ELF-1 (cell line): ENCODE measurements at regions not wholly inside any gene's neighbourhood (a gene's known extent, or its start where the extent isn't known, plus 50 kb on each side); places are given as distances from the start of the nearest gene placed in this dataset.
A peak's percentile ranks its signal among the peaks of the same experiment; 100 is the strongest.

Experiments
- DNase-seq: peaks from one replicate; pipeline ENCODE4 v3.0.0-alpha.2; 2016; ENCODE audit warnings: low read depth, low spot score

DNA sequence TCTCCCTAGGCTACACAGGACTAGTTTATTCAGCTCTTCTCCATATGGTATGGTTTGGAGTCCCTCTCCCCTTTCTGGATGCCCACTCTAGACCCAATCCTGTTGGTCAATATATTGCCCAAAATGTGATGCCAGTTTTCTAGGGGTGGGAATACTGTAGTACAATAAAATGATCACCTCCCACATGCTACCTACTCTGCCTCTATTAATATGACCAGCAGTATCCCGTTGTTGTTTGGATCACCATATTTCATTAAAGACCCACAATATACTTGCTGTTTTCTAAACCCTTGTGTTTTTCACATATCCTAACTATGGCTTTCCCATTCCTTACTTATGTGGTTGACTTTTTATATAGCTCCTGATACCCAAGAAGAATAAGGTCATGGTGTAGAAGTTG, 95.9 kb upstream of the IGSF21 start:
- DNase-seq, result no peak

DNA sequence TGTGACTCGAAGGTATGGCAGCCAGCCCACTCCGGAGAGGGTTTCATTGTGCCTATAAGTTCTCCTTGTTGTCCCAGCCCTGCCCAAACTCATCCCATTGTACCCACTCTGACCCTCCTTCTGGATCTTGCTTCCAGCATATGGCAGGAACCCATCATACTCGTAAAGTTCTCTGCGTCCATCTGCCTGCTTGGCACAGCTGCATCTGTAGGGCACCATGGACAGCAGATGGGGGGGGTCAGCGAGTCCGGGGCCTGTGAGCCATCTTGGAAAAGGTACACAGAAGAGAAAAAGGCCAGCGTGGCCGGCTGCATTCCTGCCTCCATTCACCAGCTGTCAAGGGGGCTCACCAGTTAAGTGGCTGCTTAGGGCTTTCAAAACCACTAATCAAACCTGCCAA, 94.9 kb upstream of the IGSF21 start:
- DNase-seq, result peak; percentile 8

DNA sequence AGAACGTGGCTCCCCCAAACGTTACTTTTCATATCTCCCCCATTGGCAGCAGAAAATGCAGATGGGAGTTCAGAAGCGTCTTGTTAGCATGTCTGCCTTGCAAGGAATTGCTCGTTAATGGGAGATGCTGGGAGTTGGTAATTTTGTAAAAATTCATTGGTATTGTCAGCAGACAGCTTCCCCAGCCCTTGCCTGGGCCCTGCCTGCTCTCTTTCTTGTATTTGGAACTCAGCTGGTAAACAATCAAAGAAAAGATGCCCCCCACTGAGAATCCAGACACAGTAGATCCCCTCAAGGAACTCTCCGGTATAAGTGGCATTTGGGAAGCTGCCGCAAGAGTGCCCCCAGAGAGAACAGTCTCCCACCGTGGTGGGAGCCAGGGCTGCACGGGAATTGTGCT, 94.4 kb upstream of the IGSF21 start:
- DNase-seq, result no peak

DNA sequence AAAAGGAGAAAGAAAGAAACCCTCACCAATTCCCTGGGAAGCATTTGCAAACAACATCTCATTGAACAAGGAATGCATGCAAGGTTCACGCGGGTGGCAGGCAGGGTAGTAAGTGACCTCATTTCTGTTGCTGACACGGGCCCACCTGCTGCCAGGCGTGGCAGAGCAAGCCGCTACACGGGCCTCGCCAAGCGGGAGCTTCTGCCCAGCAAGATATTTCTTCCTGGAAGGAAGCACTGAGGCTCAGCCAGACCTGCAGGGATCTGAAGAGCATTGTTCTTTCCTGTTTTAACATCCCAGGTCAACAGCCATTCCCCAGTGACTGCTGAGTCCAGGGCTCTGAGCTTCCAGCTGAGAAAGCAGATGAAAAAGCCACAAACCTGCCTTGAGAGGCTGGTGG, 91.9 kb upstream of the IGSF21 start:
- DNase-seq, result no peak

DNA sequence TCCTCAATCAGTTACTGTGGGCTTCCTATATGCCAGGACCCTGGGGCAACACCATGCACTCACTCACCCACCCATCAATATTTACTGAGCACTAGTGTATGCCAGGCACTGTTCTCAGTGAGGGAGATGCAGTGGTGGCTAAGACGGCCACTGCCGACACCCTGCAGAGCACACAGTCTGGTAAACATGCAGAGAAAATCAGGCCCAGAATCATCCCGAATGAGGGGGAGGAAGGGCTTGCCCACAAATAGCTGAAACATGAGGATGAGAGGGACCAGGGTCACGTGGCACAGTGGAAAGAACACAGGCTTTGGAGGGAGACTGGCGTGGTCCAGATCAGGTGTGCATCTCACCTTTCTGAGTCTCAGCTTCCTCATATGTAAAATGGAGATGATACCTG, 89.2 kb upstream of the IGSF21 start:
- DNase-seq, result no peak

DNA sequence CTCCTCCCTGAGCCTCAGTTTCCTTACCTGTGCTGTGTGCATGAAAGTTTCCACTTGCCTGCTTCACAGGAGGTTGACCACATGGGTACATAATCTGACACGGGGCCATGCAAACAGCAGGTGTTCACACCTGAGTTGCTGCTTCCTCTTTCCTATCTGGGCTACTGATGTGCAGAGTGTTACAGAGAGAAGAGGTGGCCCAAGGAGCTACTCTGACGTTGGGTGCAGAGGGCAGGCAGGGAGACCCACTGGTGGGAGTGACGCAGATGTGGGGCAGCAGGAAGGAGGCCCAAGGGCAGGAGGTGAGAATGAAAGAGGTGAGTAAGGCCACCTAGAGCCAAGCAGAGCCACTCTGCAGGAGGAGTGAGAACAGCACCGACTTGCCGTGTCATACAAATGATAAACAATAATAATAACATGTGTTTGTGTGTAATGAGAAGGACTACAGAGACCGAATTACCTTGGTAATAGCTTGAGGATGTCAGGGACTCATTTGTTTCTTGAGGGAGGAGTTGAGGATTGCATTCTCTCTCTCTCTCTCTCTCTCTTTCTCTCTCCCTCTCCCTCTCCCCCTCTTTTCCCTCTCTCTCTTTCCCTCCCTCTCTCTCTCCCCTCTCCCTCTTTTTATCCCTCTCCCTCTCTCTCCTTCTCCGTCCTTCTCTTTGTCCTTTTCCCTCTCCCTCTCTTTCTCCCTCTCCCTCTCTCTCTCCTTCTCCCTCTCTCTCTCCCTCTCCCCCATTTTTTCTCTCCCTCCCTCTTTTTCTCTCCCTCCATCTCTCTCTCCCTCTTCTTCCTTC, 87.4 kb upstream of the IGSF21 start:
- DNase-seq, result no peak

DNA sequence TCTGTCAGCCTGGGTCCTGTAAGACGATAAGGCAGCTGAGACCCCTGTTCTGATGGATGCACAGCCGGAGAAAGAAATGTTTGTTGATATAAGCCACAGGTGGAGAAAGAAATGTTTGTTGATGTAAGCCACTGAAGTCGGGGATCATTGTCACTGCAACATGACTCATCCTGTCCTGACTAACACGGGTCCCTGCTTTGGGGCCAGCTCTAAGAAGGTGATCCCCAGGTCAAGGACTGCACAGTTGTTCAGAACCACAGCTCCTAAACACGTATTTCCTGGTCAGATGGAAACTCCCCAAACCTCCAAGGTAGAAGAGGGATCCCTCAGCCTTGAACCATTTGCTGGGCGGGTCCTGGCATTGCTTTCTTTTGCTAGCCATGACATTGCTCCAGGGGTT, 86.4 kb upstream of the IGSF21 start:
- DNase-seq, result no peak

DNA sequence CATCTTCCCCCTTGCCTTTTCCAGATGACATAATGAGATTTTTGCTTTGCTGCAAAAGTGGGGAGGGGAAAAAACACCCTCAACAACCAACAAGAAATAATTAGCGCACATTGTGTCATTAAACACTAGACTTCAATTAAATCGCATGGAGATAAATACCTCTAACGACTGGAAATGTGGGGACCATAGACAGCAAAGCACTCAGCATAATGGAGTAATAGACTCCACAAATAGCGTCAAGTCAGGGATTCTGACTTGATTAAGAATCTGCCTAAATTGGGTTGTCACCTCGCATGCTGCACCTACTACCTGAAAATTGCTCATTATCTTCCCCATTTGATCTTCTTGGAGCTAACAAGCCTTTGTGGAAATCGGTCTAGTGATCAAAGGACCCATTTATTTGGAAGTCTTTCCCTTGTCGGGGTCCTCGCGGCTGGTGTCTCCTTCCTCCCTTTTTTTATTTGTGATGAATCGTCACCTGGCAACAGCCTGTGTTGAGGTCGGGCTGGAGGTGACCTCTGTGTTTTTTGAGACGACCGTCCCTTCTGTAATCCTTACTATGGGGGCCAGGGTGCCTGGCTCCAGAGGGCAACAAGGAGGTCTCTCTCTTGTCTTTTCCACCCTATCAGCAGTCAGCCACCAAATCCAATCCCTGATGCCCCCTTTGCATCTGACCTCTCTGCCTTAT, 75.3 kb upstream of the IGSF21 start:
- no peak for DNase-seq

DNA sequence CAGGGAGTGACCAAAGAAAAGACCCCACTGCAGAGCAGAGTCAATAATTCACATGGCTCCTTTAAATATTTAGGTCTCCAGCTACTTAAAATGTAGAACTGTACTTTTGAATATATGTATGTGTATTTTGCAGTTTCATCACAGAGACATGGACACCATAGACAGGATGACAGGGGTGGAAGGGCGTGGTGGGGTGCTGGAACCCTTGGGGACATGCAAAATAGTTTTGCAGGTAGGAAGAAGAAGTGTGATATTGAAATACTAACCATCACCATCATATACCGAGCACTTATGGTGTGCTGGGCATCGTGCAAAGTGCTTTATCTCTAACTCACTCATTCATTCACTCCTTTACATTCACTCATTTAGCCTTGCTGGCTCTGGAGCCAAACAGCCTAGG, 72.5 kb upstream of the IGSF21 start:
- DNase-seq, result no peak

DNA sequence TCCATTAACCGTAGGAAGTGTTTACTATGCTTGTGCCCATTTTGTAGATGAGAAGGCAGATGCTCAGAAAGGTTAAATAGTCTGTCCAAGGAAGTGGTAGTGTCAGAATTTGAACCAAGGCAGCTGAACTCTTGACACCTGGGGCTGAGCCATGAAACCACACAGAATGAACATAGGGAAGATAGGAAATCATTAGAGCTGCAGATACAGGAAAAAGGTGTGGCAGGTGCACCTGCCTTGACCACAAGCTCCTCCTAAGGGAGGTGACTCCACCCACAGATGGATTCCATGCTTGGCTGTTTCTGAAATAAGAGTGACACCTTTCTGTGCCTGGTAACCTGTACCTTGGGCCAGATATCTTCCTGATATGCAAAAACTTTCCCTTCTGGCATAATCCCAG, 69.9 kb upstream of the IGSF21 start:
- no peak for DNase-seq

DNA sequence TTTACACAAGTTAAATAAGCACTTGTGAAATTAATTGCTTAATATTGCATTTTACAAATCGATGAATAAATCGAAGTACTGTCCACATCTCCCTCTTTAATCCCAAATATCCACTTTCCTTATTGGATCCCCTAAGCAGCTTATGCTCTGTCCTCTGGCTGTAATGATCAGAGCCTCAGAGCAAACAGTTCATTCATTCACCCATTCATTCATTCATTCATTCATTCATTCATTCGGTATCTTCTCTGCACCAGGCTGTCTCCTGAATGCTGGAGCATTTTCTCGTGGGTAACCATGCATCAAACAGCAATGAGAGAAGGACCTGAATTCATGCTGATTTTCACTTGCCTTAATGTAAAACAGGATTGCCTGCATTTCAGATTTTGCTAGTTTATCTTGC, 69.5 kb upstream of the IGSF21 start:
- no peak for DNase-seq

DNA sequence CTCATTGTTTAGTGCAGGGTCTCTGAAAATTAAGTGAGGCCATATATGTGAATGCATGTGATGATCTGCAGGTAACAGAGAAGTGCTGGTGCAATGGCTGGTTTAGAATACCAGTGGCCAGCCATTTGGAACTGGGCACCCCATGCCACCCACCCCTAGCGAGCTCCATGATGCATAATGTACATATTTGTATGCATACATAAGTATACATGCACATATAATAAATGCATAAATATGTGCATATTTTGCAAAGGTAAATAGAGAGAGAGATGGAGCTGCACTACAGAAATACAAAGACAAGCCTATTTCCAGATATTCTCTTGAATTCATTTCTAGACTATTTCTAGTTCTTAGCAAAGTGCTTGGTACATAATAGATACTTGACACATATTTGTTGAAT, 68.5 kb upstream of the IGSF21 start:
- no peak for DNase-seq

DNA sequence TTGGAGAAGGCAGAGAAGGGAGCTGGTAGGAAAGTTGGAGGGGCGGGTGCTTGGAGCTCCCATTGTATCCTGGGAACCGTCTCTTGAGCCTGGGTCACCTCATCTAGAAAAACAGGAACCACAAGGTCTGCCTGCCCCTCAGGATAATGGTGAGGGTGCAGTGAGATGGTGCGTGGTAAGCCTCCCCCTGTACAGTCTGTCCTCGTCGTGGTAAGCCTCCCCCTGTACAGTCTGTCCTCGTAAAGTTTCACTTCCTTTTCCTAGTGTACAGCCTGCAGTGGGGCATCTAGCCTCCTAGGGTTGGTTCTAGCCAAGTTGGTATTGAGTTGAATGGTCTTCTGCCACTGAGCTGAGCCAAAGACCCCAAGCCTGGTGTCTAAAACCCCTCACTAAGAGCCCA, 66.5 kb upstream of the IGSF21 start:
- peak; percentile 27 for DNase-seq

DNA sequence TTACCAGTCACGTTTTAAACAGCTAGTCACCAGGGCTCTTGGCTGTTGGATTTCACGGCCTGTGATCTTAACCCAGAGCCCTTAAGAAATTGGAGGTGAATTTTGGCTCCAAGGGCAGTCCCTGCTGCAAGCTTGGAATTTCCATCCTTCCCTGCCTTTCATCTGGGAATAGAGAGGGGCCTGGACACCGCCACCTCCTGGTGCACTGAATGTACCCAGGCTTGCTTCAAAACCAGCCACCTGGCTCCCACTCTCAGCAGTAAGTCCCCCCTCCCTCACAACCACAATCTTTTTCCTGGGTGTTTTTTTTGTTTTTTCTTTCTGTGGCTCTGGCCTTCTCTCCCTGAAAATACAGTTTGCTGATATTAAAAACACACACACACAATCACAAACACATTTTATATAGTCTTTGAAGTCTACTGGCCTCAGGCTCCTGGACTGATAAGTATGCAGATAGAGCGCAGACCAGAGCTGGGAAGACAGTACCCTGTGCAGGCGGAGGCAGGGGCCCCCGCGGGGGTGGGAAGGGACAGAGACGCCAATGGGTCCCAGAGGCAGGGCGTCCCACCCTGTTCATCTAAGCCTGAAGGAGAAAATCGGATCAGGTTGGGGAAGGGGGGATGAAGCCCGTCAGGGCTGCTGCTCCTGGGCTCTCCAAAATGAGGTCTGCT, 65.8 kb upstream of the IGSF21 start:
- peak; percentile 69 for DNase-seq

DNA sequence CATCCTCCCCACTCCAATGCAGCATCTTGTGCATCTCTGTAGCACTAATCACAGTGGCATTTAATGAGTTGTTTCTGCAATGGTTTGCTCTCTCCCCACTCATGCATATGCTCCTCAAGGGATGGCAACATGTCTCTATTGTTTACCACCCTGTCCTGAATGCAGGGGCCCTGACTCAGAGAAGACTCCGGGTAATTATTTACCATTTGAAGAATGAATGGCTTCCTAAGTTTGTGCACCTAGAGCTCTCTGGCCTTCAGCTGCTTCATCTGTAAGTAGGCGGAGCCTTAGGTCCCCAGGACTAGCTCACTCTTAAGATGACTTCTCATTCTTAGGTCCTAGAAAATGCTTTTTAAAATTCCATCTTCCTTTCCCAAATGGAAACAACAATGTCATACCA, 63.7 kb upstream of the IGSF21 start:
- no peak for DNase-seq

DNA sequence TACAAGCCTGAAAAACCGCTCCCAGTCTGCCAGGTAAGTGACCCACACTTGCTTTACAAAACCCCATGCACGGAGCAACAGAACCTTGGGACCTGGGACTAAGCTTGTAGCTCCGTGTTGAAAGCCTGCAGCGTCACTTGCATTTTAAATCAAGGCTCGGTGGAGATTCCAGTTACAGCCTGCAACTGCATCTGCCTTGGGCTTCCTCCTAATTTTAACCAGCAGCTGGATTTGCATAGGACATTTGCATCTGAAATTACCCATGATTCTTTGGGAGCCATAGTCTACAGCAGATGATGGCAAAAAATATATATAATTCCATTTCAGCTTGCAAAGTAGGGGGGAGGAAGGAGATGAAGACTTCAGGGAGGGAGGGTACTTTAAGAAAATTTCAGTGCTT, 62.4 kb upstream of the IGSF21 start:
- no peak for DNase-seq

DNA sequence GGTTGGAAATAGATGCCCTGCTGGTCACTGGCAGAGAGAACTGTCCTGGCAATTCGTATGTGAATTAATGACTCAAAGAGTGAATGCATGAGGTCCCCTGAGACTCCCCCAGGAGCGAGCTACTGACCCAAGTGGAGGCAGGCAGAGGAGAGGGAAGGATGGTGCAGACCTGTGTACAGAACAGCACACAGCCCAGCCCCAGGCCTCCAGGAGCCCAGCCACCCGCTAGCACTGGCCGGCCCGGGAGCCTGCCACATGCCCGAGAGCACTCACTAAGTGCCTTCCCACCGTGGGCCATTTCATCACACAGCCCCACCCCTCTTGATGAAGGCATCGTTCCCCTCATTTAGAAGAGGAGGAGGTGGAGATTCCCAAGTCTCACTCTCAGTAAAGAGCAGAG, 62.0 kb upstream of the IGSF21 start:
- peak; percentile 60 for DNase-seq

DNA sequence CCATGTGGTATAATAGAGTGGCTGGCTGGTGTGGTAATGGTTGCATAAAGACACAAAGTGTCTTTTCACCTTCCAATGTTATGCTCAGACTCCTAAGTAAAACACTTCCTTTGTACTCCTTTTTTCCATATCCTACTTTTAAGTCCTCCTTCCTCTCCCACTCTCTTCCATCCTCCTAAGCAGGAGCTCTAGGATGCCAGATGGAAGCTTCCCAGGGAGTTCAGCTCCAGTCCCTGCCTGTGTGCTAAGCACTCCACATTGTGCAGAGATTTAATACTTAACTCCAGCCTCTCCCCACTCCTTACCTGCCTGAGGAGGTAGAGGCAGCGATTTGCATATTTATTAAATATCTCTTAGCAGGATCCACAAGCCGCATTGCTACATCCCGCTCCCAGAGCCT, 60.5 kb upstream of the IGSF21 start:
- no peak for DNase-seq

DNA sequence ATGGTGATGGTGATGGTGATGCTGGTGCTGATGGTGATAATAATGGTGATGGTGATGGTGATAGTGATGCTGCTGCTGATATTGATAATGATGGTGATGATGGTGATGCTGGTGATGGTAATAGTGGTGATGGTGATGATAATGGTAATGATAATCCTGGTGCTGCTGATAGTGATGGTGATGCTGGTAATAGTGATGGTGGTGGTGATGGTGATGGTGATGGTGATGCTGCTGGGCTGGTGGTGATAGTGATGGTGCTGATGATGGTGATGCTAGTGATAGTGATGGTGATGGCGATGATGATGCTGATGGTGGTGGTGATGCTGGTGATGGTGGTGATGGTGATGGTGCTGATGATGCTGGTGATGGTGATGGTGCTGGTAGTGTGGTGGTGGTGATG, 58.4 kb upstream of the IGSF21 start:
- no peak for DNase-seq

DNA sequence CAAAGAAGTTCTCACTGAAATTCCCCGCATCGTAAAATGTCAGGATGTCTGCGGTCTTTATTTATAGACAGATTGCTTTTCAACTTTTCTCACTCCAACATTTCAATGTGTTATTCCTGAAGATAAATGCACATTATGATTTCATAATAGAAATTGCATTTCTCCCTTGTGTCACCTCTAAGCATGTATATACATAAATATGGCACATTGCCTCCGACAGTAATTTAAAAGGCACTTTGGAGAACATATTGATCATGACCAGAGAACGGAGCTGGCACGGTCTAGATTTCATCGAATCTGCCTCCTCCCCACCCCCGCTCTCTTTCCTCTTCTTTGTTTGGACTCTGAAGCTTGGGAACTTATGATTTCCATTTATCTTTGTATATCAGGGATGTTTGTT, 54.9 kb upstream of the IGSF21 start:
- DNase-seq, result no peak

DNA sequence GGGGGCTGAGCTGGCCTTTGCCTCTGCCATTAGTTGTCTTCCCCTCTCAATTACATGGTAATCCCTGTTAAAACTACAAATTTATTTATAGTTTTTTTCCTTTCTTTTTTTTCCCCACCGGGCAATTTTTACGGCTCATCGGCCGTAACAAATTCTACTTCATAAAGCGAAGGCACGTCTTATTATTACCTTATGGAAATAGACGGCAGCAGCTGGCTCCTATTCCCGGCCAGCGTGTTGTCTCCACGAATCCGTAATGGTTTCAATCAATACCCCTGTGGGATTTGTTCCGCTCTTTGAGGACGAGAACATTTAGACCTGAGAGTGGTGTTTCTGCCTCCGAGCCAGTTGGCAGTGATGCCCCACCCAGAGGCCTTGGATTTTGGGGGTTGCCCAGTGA, 52.4 kb upstream of the IGSF21 start:
- DNase-seq, result no peak

DNA sequence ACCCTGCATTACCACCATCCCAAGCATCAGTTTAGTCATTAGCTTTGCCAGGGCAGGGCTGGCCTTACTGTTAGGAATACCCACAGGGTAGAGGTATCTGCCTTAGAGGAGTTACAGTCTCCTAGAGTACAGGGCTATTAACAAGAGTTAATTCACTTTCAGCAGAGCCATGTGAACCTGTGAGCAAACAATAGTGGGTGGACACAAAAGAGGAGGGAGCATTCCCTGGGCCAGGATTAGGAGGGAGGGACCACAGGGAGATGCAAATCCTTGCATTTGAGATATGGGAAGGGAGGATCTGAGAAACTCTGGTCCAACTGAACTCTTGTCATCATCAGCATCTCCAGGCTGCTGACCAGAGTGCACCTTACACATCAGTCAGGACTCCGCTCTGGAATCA, 51.1 kb upstream of the IGSF21 start:
- no peak for DNase-seq

DNA sequence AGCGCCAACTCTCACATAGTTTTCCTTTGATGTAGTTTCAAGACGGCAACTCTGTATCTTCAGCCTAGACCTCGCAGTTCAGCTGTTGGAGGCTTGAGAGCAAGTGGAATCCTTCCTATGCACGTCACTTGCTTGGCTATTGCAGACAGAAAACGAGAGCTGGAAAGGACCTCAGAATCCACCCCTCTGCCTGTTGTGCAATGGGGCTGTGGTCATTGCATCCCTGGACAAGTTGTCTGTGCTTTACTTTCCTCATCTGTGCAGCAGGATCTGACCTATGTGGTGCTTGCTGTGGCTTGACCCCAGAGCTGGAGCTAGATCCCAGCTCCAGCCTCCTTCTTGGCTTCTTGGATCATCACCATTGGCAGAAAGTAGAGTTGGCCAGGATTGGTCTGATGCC, 50.0 kb upstream of the IGSF21 start:
- no peak for DNase-seq
